Sigmoid colon (tissue), 3 donors: ENCODE measurements at regions not wholly inside any gene's neighbourhood (a gene's known extent, or its start where the extent isn't known, plus 50 kb on each side); places are given as distances from the start of the nearest gene placed in this dataset.

Experiments used
- POLR2A ChIP-seq, 2 donors: fragments of 450-650 bp; IDR thresholded peaks; one replicate each; pipeline ENCODE4 v1.6.1; 2016; ENCODE audit warnings: antibody characterized with exemption in 2 of 2, mild to moderate bottlenecking in 2 of 2, moderate library complexity in 2 of 2
- TF ChIP-seq, protein P1 (sequence below), 4 experiments: fragments of 450-650 bp in 3 of 4; fragments of 200-600 bp in 1 of 4; IDR thresholded peaks; one replicate each; pipeline ENCODE4 v1.5.1; 2016 to 2019; ENCODE audit warnings: antibody characterized with exemption in 4 of 4, mild to moderate bottlenecking in 3 of 4, moderate library complexity in 2 of 4

DNA sequence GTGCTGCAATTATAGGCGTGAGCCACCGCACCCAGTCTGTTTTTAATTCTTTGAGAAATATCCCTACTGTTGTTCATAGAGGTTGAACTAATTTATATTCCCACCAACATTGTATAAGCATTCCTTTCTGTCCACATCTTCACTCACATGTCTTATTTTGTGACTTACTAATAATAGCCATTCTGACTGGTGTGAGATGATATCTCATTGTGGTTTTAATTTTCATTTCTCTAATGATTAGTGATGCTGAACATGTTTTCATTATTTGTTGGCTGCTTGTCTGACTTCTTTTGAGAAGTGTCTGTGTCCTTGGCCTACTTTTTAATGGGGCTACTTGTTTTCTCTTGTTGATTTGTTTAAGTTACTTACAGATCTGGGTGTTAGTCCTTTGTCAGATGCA, 310.9 kb upstream of the MAOA start:
- TF ChIP-seq POLR2A (IDR thresholded peaks at IDR 0.05), result no peak
- TF ChIP-seq, protein P1, sequence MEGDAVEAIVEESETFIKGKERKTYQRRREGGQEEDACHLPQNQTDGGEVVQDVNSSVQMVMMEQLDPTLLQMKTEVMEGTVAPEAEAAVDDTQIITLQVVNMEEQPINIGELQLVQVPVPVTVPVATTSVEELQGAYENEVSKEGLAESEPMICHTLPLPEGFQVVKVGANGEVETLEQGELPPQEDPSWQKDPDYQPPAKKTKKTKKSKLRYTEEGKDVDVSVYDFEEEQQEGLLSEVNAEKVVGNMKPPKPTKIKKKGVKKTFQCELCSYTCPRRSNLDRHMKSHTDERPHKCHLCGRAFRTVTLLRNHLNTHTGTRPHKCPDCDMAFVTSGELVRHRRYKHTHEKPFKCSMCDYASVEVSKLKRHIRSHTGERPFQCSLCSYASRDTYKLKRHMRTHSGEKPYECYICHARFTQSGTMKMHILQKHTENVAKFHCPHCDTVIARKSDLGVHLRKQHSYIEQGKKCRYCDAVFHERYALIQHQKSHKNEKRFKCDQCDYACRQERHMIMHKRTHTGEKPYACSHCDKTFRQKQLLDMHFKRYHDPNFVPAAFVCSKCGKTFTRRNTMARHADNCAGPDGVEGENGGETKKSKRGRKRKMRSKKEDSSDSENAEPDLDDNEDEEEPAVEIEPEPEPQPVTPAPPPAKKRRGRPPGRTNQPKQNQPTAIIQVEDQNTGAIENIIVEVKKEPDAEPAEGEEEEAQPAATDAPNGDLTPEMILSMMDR (IDR thresholded peaks at IDR 0.05), result no peak
